Limb (tissue), 2 donors: ENCODE measurements at regions not wholly inside any gene's neighbourhood (a gene's known extent, or its start where the extent isn't known, plus 50 kb on each side); places are given as distances from the start of the nearest gene placed in this dataset.
"Not testable (repeated sequence)": the region's sequence is repeated elsewhere in the genome, so short reads cannot be mapped to it uniquely, and the experiment has no call there.

ENCODE experiments used
- DNase-seq, 2 donors: peaks; one replicate each; pipeline ENCODE4 v3.0.0-alpha.2; 2016; ENCODE audit errors: extremely low spot score in 2 of 2

DNA sequence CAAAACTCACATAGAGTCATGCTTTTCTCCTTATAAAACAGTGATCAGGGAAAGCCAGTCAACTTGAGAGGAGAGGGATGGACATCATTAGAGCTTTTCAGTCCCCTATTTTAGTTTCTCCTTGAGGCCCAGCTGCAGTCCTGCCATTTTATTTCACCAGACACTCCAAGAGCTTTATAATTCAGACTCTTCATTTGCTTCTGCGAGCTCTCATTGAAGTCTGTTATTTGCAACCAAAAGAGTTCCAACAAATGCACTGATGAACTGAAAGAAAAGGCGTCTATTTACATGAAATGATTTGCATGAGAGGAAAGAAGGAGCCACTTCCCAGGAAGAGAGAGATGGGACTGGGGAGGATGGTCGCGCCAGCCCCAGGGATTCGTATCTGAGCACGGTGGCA lies 86.8 kb downstream of the NDUFA12 start:
- DNase-seq = no peak

DNA sequence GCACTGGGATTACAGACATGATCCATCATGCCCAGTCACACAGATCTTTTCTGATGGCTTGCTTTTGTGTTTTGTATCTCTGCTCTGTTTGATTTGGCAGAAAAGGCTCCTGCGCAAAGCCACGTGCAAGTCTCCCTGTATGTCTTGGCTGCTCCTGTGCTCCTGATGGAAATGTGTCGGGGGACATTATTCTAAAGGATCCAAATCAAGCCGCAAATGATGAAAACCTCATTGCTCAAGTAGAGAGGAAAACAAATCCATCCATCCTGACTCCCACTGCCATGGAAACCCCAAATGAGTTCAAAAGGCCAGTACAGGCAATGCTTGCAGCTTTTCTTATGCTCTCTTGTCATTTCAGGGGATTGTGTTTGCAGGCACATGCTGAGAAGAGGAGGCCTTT lies 93.8 kb downstream of the NDUFA12 start:
- peak in 1 of 2 donors; percentile 33 for DNase-seq

DNA sequence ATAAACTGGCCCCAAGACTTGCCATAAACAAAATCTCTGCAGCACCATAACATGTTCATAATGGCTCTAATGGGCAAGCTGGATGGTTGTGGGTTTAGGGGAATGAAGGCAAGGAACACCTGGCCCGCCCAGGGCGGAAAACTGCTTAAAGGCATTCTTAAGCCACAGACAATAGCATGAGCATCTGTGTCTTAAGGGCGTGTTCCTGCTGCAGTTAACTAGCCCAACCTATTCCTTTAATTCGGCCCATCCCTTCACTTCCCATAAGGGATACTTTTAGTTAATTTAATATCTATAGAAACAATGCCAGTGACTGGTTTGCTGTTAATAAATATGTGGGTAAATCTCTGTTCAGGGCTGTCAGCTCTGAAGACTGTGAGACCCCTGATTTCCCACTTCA lies 97.7 kb downstream of the NDUFA12 start:
- not testable (repeated sequence) for DNase-seq

DNA sequence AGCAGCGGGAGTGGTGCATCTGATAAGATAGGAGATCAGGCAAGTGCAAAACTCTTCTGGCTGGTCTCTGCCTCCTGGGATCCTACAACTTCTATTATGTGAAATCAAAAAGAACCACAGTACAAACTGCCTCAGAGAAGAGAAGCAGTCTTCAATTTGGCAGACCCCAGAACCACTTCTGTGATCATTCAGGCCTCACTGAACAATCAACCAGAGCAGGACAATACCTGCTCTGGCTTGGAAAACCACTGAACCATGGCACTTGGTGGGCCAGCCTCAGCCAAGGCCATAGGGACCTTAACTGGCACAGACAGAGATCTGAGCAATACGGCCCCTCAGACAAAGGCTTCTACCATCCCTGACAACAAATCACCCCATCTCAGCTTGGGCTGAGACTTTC lies 103.0 kb downstream of the NDUFA12 start:
- no peak for DNase-seq

DNA sequence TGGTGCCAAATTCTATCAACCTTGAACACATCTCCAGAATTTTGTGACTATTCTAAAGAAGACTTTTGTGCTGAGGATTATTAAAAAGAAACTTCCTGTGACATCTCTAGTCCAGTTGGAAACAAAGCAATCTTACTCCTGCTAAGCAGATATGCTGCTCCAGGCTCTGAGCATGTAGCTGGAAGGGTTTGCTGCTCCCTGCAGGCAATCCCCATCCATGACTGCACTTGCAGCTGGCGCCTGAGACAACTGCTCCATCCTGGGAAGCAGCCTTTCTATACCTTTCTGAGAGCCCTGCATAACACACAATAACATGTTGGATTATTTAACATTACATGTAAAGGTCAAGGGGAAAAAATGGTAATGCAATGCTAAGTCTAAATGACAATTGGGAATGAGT lies 105.1 kb downstream of the NDUFA12 start:
- no peak for DNase-seq

DNA sequence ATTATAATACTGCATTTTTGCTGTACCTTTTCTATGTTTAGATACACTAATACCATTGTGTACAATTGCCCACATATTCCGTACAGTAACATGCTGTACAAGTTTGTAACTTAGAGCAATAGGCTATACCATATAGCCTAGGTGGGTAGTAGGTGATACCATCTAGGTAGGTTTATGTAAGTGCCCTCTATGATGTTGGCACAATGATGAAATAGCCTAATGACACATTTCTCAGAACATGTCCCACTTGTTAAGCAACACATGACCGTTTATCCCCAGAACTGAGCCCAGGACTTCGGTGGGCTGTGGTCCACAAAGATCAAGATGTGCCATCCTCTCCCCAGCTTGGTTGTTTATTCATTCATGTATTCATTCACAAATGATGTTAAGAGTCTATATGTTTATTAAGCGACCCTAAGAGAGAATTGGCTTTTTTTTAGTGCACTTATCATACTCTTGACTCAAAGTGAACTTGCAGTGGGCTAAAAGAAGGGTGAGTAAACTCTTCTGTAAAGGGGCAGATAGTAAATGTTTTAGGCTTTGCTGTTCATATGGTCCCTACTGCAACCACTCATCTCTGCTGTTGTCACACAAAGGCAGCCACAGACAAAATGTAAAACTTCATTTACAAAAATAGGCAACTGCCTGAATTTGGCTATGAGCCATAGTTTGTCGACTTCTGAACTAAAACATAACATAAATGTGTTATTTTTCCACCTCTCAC lies 110.8 kb downstream of the NDUFA12 start:
- no peak for DNase-seq

DNA sequence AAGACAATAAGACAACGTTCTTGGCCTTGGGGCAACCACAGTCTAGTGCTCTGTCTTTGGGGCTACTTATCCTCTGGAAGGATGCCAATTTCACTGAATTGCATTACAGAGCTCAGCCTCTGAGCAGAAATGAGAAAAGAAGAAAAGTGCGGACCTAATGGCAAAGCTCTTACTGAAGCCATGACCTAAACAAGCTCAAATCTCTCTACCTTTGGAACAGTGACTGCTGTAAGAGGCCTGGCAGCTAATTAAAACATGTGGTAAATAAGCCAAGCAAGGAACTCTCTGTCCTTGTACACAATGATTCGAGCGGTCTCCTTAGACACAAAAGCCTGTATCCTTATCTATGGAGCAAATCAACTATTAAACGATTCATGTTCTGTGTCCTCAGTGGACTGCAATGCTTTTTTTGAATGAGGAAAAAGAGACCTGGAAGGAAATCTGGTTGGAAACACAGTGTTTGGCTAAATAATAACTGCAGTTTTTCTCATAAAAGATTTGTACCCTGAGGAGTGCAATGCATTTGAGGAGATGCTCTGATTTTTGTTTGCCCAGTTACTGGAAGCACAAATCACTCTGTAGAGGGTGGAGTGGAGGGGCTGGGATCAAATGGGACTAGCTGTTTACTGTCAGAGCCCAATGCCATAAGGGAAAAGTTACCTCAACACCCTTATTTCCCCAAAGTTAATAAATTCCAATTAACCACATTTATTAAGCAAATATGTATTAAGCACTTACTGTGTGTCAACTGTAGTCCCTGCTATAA lies 113.9 kb downstream of the NDUFA12 start:
- DNase-seq = no peak

DNA sequence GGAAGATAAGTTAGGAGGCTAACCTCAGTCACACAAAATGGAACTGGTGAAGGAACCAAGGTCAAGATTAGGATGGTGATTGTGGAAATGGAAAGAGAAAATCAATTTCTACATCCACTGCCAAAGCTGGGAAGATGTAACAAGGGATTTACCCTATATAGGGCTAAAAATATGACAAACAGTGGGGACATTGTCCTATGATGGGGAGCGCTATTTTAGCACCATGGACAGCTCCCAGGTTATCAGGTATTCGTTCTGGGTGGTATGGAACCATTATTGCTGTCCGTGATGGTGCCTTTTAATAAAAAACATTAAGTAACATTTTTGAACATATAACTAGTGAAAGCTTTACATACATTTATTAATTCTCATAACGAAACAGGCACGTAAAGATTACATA lies 124.0 kb downstream of the NDUFA12 start:
- DNase-seq = no peak

DNA sequence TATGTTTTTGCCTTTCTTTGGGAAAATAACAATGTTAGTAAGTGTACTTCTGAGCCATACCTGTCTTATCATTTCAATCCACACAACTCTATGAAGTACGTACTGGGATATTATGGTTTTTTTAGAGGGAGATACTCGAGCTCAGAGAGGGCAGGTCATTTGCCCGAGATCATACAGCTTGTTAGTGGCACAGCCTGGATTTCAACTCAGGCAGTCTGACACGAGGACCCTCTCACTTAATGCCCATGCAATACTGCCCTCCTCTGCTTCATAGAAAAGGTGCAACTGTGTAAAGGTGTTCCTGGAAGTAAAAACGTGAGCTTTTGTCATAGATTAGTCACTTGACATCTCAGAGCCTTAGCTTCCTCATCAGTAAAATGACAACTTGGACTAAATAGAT lies 128.0 kb downstream of the NDUFA12 start:
- no peak for DNase-seq

DNA sequence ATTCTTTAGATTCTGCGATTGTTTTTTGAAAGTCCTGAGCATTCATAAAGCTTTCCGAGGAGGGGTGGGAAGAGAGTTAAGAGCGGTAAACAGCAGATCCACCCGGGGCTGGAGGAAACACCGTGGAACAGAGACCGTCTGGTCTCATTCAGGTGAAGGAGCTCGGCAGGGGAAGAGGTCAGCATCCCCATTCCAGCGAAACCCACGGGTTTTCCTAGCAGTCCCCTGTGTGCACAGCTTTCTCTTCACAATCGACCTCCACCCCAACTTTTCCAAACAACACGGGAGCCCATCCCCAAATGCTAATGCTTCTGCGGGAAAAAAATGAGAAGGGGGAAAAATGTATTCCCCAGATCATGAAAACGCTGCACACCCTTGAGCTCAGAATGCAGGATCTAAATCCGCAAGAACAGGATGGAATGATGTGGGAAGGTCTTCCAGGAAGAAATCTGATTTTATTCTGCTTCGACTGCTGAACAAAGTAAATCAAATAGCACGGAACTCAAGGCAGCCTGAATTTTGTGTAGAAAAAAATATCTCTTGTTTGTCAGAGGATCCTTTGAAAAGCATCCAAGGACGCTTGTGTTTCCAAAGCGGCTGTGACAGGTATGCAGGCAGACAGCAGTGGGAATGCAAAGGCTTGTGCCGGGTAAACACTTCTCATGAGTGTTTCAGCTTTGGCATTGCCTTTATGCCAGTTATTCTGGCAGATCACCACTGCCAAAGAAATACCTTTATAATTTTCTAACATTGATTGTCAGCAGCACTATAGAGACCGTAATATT lies 128.8 kb downstream of the NDUFA12 start:
- DNase-seq = no peak

DNA sequence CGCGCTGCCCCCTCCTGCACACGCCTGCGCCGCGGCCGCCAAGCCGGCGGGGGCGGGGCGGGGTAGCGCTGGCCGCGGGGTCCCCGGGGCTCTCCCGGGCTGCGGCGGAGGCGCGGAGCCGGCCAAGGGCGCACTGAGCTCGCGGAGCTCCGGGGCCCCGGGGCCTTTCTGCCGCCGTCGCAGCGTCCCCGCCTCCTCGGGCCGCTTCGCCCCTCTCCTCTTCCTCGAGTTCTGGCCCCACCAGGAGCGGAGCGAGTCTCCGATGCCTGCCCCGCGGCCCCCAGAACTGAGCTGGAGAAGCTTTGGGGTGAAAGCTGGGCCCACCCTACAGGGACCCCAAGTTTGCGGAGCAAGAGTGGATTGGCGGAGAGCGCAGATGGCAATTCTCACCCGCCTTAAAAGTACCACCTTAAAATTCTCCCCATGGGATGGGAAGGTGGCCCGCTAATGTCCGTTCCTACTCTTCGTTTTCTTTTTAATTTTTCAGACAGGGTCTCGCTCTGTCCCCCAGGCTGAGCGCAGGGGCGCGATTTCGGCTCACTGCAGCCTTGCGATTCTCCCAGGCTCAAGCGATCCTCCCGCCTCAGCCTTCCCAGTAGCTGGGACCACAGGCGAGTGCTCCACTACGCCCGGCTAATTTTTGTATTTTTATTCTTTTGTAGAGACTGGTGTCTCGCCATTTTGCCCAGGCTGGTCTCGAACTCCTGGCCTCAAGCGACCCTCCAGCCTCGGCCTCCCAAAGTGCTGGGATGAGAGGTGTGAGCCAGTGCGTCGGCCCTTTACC lies 129.6 kb downstream of the NDUFA12 start:
- DNase-seq = peak in 1 of 2 donors; percentile 42

DNA sequence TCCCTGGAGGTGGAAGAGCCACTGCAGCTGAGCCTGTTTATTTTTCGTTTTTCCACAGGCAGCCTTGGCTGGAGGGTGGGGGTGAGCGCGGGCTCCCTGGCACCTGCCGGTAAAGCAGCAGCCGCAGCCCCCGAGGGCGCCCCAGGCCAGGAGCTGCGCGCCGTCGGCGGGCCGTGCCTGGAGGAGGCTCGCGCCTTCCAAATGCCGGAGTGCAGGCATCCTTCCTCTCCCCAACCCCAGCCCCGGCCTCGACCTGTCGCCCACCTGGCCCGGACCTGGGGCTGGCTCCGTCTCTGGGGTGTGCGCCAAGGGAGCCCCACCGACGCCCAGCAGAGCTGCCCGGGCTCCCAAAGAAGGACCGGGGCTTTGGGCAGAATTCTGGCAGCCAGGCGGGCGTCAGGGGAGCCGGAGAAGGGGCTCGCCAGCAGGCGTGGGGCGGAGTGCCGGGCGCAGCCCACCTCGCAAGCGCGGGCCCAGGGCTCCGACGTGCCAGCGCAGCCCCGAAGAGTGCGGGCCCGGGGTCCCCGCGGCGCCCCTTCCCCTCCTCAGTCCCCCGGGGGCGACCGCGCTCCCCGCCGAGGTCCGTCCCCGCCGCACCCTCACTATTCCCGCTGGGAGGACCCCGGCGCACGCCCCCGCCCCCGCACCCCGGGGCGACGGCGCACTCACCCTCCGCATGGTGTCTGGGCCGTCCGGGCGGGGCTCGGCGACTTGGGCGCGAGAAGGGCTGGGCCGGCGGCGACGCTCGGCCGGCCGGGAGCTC lies 130.3 kb downstream of the NDUFA12 start:
- peak in 1 of 2 donors; percentile 51 for DNase-seq

DNA sequence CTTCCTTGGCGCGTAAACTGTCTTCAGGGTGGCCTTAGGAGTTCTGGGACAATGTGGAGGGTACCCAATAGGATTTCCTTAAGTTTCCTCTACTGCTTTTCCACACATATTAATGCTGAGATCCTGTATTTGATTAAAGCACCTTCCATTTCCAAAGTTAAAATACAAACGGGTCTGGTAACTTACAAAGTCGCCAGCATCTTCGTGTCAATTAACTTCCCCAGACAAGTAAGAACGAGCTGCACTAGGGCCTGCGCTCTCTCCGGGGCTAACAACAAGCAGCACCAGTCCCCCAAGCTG lies 130.9 kb downstream of the NDUFA12 start:
- no peak for DNase-seq

DNA sequence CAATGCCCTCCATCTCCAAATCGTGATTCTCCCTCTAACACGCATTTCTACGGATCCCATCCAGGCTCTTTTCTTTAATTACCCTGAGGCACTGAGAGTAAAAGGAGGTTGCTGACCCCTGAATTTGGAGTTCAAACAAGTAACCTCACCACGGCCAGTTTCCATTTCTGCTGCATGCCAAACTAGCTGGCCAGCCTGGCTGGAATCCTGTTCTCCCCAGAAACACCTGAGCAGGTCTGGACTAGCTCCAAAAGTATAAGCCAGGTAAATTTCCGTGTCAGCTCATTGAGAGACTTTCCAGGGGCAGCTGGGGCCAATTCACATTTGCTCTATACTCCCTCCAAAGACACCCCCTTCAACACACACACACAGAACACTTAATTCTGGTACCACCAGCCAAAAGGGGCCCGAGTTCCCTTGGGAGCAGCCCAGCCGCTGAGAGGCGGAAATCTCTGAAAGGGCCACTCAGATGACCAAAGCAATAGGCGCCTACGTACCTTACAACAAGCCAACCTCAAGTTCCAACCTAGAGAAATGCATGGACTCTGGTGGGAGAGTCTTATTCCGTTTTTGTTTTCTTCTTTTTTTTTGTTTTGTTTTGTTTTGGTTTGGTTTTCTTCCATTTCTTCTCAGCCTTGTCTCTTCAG lies 131.4 kb downstream of the NDUFA12 start:
- DNase-seq = no peak

DNA sequence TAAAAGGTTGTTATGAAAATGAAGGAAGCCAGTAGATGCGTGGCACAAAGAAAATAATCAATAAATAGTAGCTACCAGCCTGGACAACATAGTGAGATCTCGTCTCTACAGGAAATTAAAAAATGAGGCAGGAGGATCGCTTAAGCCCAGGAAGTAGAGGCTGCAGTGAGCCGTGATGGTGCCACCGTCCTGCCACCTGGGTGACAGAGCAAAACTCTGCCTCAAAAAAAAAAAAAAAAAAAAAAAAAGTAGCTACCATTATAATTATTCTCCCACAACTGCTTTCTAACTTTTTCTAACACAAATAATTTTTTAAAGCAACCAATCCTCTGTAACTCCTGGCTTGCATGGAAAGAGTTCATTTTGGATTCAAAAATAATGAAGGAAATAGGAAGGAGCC lies 133.0 kb downstream of the NDUFA12 start:
- DNase-seq = no peak

DNA sequence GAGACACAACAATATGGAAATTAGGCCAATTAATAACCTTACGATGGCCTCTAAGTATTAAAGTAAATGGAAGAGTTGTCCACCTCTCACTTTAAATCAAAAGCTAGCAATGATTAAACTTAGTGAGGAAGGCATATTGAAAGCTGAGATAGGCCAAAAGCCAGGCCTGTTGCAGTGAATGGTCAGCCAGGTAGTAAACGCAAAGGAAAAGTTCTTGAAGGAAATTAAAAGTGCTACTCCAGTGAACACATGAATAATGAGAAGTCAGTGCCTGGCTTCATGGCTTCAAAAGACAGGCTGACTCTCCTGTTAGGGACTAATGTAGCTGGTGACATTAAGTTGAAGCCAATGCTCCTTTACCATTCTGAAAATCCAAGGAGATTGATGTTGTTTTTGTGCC lies 135.3 kb downstream of the NDUFA12 start:
- no peak for DNase-seq

DNA sequence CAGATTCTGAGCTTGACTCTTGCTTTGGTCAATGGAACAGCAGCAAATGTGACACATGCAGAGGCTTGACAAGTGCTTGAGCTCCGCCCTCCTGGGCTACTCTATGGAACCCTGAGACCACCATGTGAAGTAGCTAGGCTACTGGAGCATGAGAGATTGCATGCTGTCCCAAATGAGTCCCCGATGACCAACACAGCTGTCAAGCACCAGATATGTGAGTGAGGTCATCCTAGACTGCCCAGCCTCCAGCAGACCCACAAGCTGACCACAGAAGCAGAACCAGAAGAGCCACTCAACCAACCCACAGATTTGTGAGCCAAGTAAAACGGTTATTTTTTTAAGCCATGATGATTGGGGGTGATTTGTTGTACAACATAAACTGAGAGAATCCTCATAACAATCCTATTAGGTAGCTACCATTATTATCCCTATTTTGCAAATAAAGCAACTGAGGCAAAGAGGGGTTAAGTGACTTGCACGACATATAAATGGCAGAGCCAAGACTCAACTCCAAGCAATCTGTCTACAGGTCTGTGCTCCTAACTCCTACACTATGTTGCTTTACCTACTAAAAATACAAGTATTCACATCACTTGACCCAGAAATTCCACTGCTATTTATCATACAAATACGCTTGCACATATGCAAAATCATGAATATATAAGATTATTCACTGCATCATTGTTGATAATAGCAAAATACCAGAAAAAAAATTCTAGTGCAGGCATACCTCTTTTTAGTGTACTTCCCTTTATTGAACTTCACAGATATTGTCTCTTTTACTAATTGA lies 136.2 kb downstream of the NDUFA12 start:
- DNase-seq = no peak

DNA sequence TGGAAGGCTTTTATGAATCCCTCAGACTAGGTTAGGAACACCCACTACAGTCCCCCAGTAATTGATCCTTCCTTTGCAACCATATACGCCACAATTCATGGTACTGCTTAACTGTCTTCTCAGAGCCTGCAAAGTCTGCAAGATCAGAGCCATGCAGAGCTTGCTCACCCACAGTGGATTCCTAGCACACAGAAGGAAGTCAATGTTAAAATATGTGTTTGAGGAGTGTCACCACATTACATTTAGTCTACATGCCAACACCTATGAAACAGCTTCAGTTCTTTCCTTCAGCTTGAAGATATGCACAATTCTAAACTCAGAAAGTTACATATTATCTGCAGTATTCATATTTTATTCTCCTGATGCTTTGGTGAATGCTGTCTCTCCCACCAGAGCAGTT lies 138.5 kb downstream of the NDUFA12 start:
- no peak for DNase-seq

DNA sequence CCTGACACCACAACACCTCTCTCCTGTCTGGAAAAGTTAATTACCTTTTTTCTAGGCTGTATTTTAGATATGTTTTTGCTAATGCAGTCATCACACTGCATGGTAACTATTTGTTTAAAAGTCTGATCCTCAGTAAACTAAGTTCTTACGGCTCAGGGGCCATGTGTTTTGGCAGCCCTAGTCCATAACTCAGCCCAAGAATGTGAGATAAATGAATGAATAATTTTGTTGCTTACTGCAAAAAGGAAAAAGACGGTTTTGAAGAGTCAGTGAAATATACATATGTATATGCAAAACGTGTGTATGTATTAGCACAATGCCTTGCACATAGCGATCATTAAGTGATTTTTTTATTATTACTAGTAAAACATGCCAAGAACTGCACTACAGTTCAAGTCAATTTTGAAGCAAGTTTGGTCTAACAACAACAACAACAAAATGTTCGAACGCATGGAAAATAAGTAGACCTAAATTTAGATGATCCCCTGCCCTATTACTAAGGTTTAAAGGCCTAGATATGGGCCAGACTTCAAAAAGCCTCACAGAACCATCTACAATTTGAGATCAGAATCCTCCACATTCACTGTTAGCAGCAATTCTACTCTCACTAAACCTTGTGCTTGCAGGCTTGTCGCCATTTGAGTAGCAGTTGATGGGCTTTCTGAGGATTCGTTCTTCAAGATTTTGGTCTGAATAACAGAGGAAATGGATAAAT lies 140.0 kb downstream of the NDUFA12 start:
- DNase-seq = no peak
